Hepatocyte (in vitro differentiated cells): ENCODE measurements at regions not wholly inside any gene's neighbourhood (a gene's known extent, or its start where the extent isn't known, plus 50 kb on each side); places are given as distances from the start of the nearest gene placed in this dataset.
"Not testable (repeated sequence)": the region's sequence is repeated elsewhere in the genome, so short reads cannot be mapped to it uniquely, and the experiment has no call there.

Experiments used
- DNase-seq: peaks from one replicate; pipeline ENCODE4 v3.0.0-alpha.2; 2016; ENCODE audit warnings: low spot score
- H2AFZ ChIP-seq: fragments of 200-600 bp; sonication (generic); 2 replicates; pipeline ENCODE4 v1.6.0; 2016; ENCODE audit warnings: antibody characterized with exemption, mild to moderate bottlenecking
- H3K27ac ChIP-seq: fragments of 200-600 bp; sonication (generic); 2 replicates; pipeline ENCODE4 v1.5.1; 2016; ENCODE audit warnings: mild to moderate bottlenecking
- H3K27me3 ChIP-seq: fragments of 200-600 bp; sonication (generic); 2 replicates; pipeline ENCODE4 v1.6.1; 2016
- H3K36me3 ChIP-seq: fragments of 200-600 bp; sonication (generic); replicated peaks from 2 replicates; pipeline ENCODE4 v1.5.1; 2016; ENCODE audit warnings: low read depth; ENCODE audit not compliant: insufficient read depth
- H3K4me1 ChIP-seq: fragments of 200-600 bp; sonication (generic); 2 replicates; pipeline ENCODE4 v1.5.1; 2016; ENCODE audit warnings: mild to moderate bottlenecking, moderate library complexity; ENCODE audit not compliant: insufficient read depth
- H3K4me2 ChIP-seq: fragments of 200-600 bp; sonication (generic); 2 replicates; pipeline ENCODE4 v1.6.0; 2016
- H3K4me3 ChIP-seq: fragments of 200-600 bp; sonication (generic); 2 replicates; pipeline ENCODE4 v1.5.1; 2016; ENCODE audit warnings: mild to moderate bottlenecking
- H3K79me2 ChIP-seq: fragments of 200-600 bp; sonication (generic); 2 replicates; pipeline ENCODE4 v1.6.0; 2017; ENCODE audit warnings: mild to moderate bottlenecking
- H3K9me2 ChIP-seq: fragments of 200-600 bp; sonication (generic); replicated peaks from 2 replicates; pipeline ENCODE4 v1.6.0; 2017; ENCODE audit warnings: mild to moderate bottlenecking; ENCODE audit not compliant: insufficient read depth
- H3K9me3 ChIP-seq: fragments of 200-600 bp; sonication (generic); 2 replicates; pipeline ENCODE4 v1.5.1; 2016; ENCODE audit warnings: low read depth, mild to moderate bottlenecking
- H4K20me1 ChIP-seq: fragments of 200-600 bp; sonication (generic); 2 replicates; pipeline ENCODE4 v1.6.0; 2016; ENCODE audit warnings: mild to moderate bottlenecking; ENCODE audit not compliant: insufficient read depth, poor library complexity, severe bottlenecking
- EZH2 ChIP-seq: fragments of 200-600 bp; sonication (generic); IDR thresholded peaks from 2 replicates; pipeline ENCODE4 v1.6.1; 2016; ENCODE audit warnings: antibody characterized with exemption, mild to moderate bottlenecking, borderline replicate concordance
- EZH2phosphoT487 ChIP-seq: fragments of 200-600 bp; sonication (generic); IDR thresholded peaks from one replicate; pipeline ENCODE4 v1.6.1; 2018; ENCODE audit warnings: antibody characterized with exemption, mild to moderate bottlenecking, low read depth, moderate library complexity; ENCODE audit not compliant: unreplicated experiment, severe bottlenecking
- WGBS: methylation state at CpG from one replicate; pipeline ENCODE4 v1.1.6; 2016; ENCODE audit warnings: low lambda C conversion rate; ENCODE audit errors: missing lambda C conversion rate; 5-methylcytosine and 5-hydroxymethylcytosine counted together
- TF ChIP-seq, protein P1 (sequence below): fragments of 200-600 bp; sonication (generic); IDR thresholded peaks from 2 replicates; pipeline ENCODE4 v1.5.1; 2016; ENCODE audit warnings: antibody characterized with exemption, mild to moderate bottlenecking; ENCODE audit not compliant: poor library complexity

DNA sequence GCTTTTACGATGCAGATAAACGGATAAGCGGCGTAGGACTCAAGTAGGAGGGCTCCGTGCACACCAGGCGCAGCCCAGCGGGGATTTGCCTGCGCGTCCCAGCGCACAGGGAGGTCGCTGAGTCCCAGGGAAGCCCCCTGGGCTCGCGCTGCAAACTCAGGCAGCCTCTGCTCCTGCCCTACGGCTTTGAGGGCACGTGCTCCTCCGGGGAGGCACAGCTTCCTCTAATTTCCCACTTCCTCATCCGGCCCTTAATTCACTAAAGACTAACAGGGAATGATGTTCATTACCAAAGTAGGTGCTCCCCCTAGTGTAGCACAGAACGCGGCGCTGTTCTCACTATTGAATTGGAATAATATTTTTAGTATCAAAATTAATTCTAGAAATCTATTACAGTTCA is 825.4 kb downstream of the KCNJ18 start:
- TF ChIP-seq EZH2phosphoT487, result no peak
- TF ChIP-seq, protein P1, sequence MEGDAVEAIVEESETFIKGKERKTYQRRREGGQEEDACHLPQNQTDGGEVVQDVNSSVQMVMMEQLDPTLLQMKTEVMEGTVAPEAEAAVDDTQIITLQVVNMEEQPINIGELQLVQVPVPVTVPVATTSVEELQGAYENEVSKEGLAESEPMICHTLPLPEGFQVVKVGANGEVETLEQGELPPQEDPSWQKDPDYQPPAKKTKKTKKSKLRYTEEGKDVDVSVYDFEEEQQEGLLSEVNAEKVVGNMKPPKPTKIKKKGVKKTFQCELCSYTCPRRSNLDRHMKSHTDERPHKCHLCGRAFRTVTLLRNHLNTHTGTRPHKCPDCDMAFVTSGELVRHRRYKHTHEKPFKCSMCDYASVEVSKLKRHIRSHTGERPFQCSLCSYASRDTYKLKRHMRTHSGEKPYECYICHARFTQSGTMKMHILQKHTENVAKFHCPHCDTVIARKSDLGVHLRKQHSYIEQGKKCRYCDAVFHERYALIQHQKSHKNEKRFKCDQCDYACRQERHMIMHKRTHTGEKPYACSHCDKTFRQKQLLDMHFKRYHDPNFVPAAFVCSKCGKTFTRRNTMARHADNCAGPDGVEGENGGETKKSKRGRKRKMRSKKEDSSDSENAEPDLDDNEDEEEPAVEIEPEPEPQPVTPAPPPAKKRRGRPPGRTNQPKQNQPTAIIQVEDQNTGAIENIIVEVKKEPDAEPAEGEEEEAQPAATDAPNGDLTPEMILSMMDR, result no peak
- TF ChIP-seq EZH2, result no peak
- Histone ChIP-seq H3K9me2 (no peaks in the 10 kb centered on the region), H3K4me3 (no peak overlapping the region), H3K36me3 (no peaks in the 10 kb centered on the region), H3K4me1 (no peaks in the 10 kb centered on the region), H4K20me1 (no peaks in the 10 kb centered on the region), H3K4me2 (no peak overlapping the region), H3K27ac (no peak overlapping the region), H3K27me3 (no peaks in the 10 kb centered on the region), H3K79me2 (no peaks in the 10 kb centered on the region), H2AFZ (no peak overlapping the region), H3K9me3 (no peaks in the 10 kb centered on the region)
- WGBS, result 87% methylated on average over 20 of the region's 20 CpGs
- no peak for DNase-seq

DNA sequence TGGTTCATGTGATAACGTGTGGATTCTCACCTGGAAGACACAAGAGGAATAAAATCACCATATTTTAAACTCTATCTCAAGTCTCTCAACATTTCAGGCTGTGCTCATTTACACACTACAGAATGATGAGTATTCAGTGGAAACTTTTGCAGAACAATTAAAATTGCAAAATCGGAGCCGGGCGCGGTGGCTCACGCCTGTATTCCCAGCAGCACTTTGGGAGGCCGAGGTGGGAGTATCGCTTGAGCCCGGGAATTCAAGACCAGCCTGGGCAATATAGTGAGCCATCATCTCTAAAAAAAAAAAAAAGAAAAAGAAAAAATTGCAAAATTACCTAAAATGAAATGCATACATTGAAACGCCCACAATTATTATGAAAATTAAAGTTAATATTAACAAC is 825.9 kb downstream of the KCNJ18 start:
- Histone ChIP-seq H3K27ac (no peak overlapping the region), H3K36me3 (no peaks in the 10 kb centered on the region), H3K27me3 (no peaks in the 10 kb centered on the region), H3K4me1 (no peaks in the 10 kb centered on the region), H4K20me1 (no peaks in the 10 kb centered on the region), H3K9me3 (no peaks in the 10 kb centered on the region), H3K4me2 (no peak overlapping the region), H2AFZ (no peak overlapping the region), H3K79me2 (no peaks in the 10 kb centered on the region), H3K4me3 (no peak overlapping the region), H3K9me2 (no peaks in the 10 kb centered on the region)
- no peak for DNase-seq
- TF ChIP-seq, protein P1, result no peak
- TF ChIP-seq EZH2 (no peak), EZH2phosphoT487 (no peak)
- WGBS, result 91% methylated on average over 10 of the region's 10 CpGs

DNA sequence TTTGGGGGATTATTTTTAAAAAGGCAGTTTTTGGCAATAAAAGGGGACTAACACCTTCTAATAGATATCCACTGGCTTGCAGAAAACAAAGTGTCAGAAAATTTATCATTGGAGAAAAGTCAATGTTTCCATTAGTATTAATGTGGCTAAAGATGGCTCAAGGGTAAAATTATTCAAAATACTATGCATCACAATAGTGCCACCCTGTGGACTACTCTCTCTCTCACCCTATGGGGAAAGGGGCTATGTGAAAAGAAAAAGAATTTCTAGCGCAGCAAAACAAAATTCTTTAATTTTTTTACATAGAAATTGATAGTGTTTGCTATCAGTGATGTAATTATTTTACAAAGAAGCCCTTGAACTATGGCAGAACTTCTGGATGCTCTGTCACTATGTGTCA is 856.5 kb downstream of the KCNJ18 start:
- not testable (repeated sequence) for H4K20me1 ChIP-seq, H3K79me2 ChIP-seq, H3K9me2 ChIP-seq, DNase-seq, H3K9me3 ChIP-seq, H3K36me3 ChIP-seq, H3K27me3 ChIP-seq, H3K27ac ChIP-seq, H2AFZ ChIP-seq, H3K4me3 ChIP-seq, H3K4me1 ChIP-seq, H3K4me2 ChIP-seq
- WGBS, result 65% methylated on average over 1 of the region's 1 CpG

DNA sequence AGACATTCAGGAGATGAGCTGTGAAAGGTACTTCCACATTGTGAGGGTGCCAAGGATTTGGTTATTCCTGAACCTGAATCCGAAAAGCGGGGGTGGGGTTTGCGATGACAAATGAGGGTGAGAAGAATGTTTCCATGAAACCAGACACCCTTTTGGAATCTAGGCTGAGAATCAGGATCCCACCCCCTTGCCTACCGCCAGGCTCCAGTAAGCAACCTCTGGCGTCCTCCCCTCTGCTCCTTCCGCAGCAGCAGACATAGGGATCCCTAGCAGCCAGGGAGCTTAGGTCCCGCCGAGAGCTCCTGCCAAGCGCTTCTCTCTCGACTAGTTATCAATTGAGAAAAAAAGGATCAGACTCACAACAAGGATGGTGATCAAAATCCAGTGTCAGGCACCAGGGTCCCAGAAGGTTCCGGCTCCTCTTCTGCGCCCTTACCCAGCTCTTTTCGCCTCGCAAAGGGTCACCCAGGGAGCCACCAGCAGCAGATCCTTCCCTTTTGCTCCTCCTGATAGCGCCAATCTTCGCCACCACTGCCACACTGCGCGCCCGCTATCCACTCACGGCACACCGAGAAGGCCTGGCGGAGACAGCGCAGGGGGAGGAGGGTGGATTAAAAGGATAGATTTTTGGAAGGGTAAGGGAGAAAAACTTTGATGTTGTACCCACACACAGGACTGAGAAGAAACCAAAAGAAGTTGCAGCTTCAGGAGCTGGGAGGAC is 859.5 kb downstream of the KCNJ18 start:
- not testable (repeated sequence) for H3K4me3 ChIP-seq, H3K4me2 ChIP-seq
- WGBS, result 82% methylated on average over 23 of the region's 23 CpGs

More for the DNA sequence above, 859.5 kb downstream of the KCNJ18 start:
- H4K20me1 ChIP-seq, H3K9me2 ChIP-seq, H2AFZ ChIP-seq, H3K4me1 ChIP-seq, H3K36me3 ChIP-seq, DNase-seq, H3K27me3 ChIP-seq, H3K27ac ChIP-seq, H3K79me2 ChIP-seq, H3K9me3 ChIP-seq: not testable (repeated sequence)
